WTC11 (cell line): ENCODE measurements at regions not wholly inside any gene's neighbourhood (a gene's known extent, or its start where the extent isn't known, plus 50 kb on each side); places are given as distances from the start of the nearest gene placed in this dataset.

ENCODE experiments used
- ATAC-seq: fragments of 200-7000 bp; cut with Tn5 transposase; 2 replicates; pipeline ENCODE4 v1.10.0; 2021; ENCODE audit warnings: mild to moderate bottlenecking, moderate library complexity
- CTCF ChIA-PET: fragments of 300-600 bp; sonication (Branson Sonifier 250); formaldehyde crosslinking; loops from one replicate; lab custom pipeline; 2021; ENCODE audit warnings: antibody characterized with exemption; lab: Charles Lee
- POLR2A ChIA-PET: fragments of 350-600 bp; sonication (Branson Sonifier 250); formaldehyde crosslinking; loops from one replicate; lab custom pipeline; 2021; ENCODE audit warnings: antibody characterized with exemption; lab: Charles Lee
- DNase-seq: peaks from one replicate; pipeline ENCODE4 v3.0.0; 2021; ENCODE audit warnings: low spot score
- H3K27ac Mint-ChIP-seq: 2 replicates; pipeline ENCODE4 v1.8.0; 2021; ENCODE audit warnings: mixed read lengths
- H3K27me3 Mint-ChIP-seq: 2 replicates; pipeline ENCODE4 v1.8.0; 2021; ENCODE audit warnings: low read depth, mild to moderate bottlenecking, moderate library complexity, mixed read lengths
- H3K36me3 Mint-ChIP-seq: 2 replicates; pipeline ENCODE4 v1.8.0; 2021; ENCODE audit warnings: mixed read lengths
- H3K4me1 Mint-ChIP-seq: 2 replicates; pipeline ENCODE4 v1.8.0; 2022; ENCODE audit warnings: mixed read lengths
- H3K4me3 Mint-ChIP-seq: 2 replicates; pipeline ENCODE4 v1.8.0; 2021; ENCODE audit warnings: mild to moderate bottlenecking, moderate library complexity, mixed read lengths
- H3K9me3 Mint-ChIP-seq: 2 replicates; pipeline ENCODE4 v1.8.0; 2021; ENCODE audit warnings: mixed read lengths
- ATF2 ChIP-seq: sonication (generic); formaldehyde crosslinking; IDR thresholded peaks from 2 replicates; pipeline ENCODE4 v1.8.1; 2022; ENCODE audit warnings: low read depth, missing genetic modification reagents, borderline replicate concordance
- ATF6 ChIP-seq: sonication (generic); formaldehyde crosslinking; IDR thresholded peaks from 2 replicates; pipeline ENCODE4 v1.8.1; 2023; ENCODE audit warnings: mild to moderate bottlenecking, missing genetic modification reagents
- CBFB ChIP-seq: sonication (generic); formaldehyde crosslinking; IDR thresholded peaks from 2 replicates; pipeline ENCODE4 v1.8.1; 2022; ENCODE audit warnings: mild to moderate bottlenecking, low read depth, missing genetic modification reagents
- CREB1 ChIP-seq: sonication (generic); formaldehyde crosslinking; IDR thresholded peaks from 2 replicates; pipeline ENCODE4 v1.8.0; 2023; ENCODE audit warnings: mild to moderate bottlenecking, missing genetic modification reagents
- JAZF1 ChIP-seq: fragments of 250-450 bp; sonication (Bioruptor Pico); IDR thresholded peaks from 2 replicates; pipeline ENCODE4 v1.9.0; 2021; ENCODE audit warnings: moderate library complexity, mild to moderate bottlenecking, inconsistent platforms
- NR1H2 ChIP-seq: sonication (generic); formaldehyde crosslinking; IDR thresholded peaks from 2 replicates; pipeline ENCODE4 v1.9.0; 2021; ENCODE audit warnings: mild to moderate bottlenecking, moderate library complexity, missing genetic modification reagents
- NR3C1 ChIP-seq: sonication (generic); formaldehyde crosslinking; conservative IDR thresholded peaks from 2 replicates; pipeline ENCODE4 v1.8.1; 2023; ENCODE audit warnings: low read depth, mild to moderate bottlenecking, missing genetic modification reagents
- SP1 ChIP-seq: sonication (generic); formaldehyde crosslinking; conservative IDR thresholded peaks from 2 replicates; pipeline ENCODE4 v1.8.1; 2022; ENCODE audit warnings: missing genetic modification reagents
- TP53 ChIP-seq: sonication (generic); formaldehyde crosslinking; IDR thresholded peaks from 2 replicates; pipeline ENCODE4 v1.8.1; 2023; ENCODE audit warnings: mild to moderate bottlenecking, missing genetic modification reagents
- ZNF219 ChIP-seq: sonication (generic); formaldehyde crosslinking; IDR thresholded peaks from 2 replicates; pipeline ENCODE4 v1.8.0; 2023; ENCODE audit warnings: missing genetic modification reagents, mild to moderate bottlenecking, borderline replicate concordance
- ZNF263 ChIP-seq: sonication (generic); formaldehyde crosslinking; IDR thresholded peaks from 2 replicates; pipeline ENCODE4 v1.8.1; 2022; ENCODE audit warnings: low read depth, mild to moderate bottlenecking, moderate library complexity, missing genetic modification reagents
- ZNF317 ChIP-seq: sonication (generic); formaldehyde crosslinking; IDR thresholded peaks from 2 replicates; pipeline ENCODE4 v1.8.1; 2023; ENCODE audit warnings: low read depth, mild to moderate bottlenecking, moderate library complexity, missing genetic modification reagents, borderline replicate concordance
- ZNF396 ChIP-seq: fragments of 250-450 bp; sonication (Bioruptor Pico); IDR thresholded peaks from 2 replicates; pipeline ENCODE4 v1.8.0; 2021; ENCODE audit warnings: mild to moderate bottlenecking, moderate library complexity, borderline replicate concordance
- ZNF671 ChIP-seq: fragments of 250-450 bp; sonication (Bioruptor Pico); IDR thresholded peaks from 2 replicates; pipeline ENCODE4 v1.8.0; 2021; ENCODE audit warnings: mild to moderate bottlenecking
- ZSCAN18 ChIP-seq: fragments of 250-450 bp; sonication (Bioruptor Pico); IDR thresholded peaks from 2 replicates; pipeline ENCODE4 v2.1.2; 2022; ENCODE audit warnings: mild to moderate bottlenecking, moderate library complexity
- TF ChIP-seq, protein P1 (sequence below): sonication (generic); formaldehyde crosslinking; IDR thresholded peaks from 2 replicates; pipeline ENCODE4 v1.8.1; 2023; ENCODE audit warnings: mild to moderate bottlenecking, moderate library complexity, missing genetic modification reagents
- TF ChIP-seq, protein P2 (sequence below): sonication (generic); formaldehyde crosslinking; IDR thresholded peaks from 2 replicates; pipeline ENCODE4 v1.8.1; 2023; ENCODE audit warnings: mild to moderate bottlenecking, missing genetic modification reagents, borderline replicate concordance

GRCh38 chr2:139964721-139965440 is 1184.7 kb upstream of the NXPH2 start:
- ChIA-PET CTCF (no interaction called here), POLR2A (no interaction called here)
- H3K4me3 Mint-ChIP-seq = no peak overlapping the region
- H3K4me1 Mint-ChIP-seq = peaks cover 14% of the 10 kb centered on the region
- no peak overlapping the region for H3K27ac Mint-ChIP-seq
- ATAC-seq = no peak
- no peak for TF ChIP-seq CREB1
- no peak for TF ChIP-seq NR1H2 (CRISPR knock-in tag)
- TF ChIP-seq ATF6 (CRISPR knock-in tag) = no peak
- no peak for TF ChIP-seq ATF2
- TF ChIP-seq ZNF671 (CRISPR knock-in tag) = no peak
- no peak for TF ChIP-seq SP1 (CRISPR knock-in tag)
- no peak for TF ChIP-seq ZNF263 (CRISPR knock-in tag)
- TF ChIP-seq, protein P1, sequence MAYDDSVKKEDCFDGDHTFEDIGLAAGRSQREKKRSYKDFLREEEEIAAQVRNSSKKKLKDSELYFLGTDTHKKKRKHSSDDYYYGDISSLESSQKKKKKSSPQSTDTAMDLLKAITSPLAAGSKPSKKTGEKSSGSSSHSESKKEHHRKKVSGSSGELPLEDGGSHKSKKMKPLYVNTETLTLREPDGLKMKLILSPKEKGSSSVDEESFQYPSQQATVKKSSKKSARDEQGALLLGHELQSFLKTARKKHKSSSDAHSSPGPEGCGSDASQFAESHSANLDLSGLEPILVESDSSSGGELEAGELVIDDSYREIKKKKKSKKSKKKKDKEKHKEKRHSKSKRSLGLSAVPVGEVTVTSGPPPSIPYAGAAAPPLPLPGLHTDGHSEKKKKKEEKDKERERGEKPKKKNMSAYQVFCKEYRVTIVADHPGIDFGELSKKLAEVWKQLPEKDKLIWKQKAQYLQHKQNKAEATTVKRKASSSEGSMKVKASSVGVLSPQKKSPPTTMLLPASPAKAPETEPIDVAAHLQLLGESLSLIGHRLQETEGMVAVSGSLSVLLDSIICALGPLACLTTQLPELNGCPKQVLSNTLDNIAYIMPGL (CRISPR knock-in tag) = no peak
- TF ChIP-seq NR3C1 (CRISPR knock-in tag) = no peak
- TF ChIP-seq ZSCAN18 (CRISPR knock-in tag) = no peak
- TF ChIP-seq ZNF317 = no peak
- no peak for TF ChIP-seq ZNF219 (CRISPR knock-in tag)
- no peaks in the 10 kb centered on the region for H3K36me3 Mint-ChIP-seq
- H3K9me3 Mint-ChIP-seq = peaks cover 15% of the 10 kb centered on the region
- H3K27me3 Mint-ChIP-seq = no peaks in the 10 kb centered on the region; the same call in 1 of the 2 replicates
- no peak for DNase-seq

- H3K27me3 Mint-ChIP-seq = no peaks in the 10 kb centered on the region; the same call in 1 of the 2 replicates
- ATAC-seq (no peak), DNase-seq (no peak)
- no peak for TF ChIP-seq JAZF1 (CRISPR knock-in tag)
- TF ChIP-seq, protein P2, sequence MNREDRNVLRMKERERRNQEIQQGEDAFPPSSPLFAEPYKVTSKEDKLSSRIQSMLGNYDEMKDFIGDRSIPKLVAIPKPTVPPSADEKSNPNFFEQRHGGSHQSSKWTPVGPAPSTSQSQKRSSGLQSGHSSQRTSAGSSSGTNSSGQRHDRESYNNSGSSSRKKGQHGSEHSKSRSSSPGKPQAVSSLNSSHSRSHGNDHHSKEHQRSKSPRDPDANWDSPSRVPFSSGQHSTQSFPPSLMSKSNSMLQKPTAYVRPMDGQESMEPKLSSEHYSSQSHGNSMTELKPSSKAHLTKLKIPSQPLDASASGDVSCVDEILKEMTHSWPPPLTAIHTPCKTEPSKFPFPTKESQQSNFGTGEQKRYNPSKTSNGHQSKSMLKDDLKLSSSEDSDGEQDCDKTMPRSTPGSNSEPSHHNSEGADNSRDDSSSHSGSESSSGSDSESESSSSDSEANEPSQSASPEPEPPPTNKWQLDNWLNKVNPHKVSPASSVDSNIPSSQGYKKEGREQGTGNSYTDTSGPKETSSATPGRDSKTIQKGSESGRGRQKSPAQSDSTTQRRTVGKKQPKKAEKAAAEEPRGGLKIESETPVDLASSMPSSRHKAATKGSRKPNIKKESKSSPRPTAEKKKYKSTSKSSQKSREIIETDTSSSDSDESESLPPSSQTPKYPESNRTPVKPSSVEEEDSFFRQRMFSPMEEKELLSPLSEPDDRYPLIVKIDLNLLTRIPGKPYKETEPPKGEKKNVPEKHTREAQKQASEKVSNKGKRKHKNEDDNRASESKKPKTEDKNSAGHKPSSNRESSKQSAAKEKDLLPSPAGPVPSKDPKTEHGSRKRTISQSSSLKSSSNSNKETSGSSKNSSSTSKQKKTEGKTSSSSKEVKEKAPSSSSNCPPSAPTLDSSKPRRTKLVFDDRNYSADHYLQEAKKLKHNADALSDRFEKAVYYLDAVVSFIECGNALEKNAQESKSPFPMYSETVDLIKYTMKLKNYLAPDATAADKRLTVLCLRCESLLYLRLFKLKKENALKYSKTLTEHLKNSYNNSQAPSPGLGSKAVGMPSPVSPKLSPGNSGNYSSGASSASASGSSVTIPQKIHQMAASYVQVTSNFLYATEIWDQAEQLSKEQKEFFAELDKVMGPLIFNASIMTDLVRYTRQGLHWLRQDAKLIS (CRISPR knock-in tag) = no peak
- no peak for TF ChIP-seq TP53 (CRISPR knock-in tag)
- no peak for TF ChIP-seq ZNF396 (CRISPR knock-in tag)
- TF ChIP-seq CBFB (CRISPR knock-in tag) = no peak
- no peak for TF ChIP-seq SP1 (CRISPR knock-in tag)
- POLR2A ChIA-PET = no interaction called here
- H3K27ac Mint-ChIP-seq = no peak overlapping the region
- H3K9me3 Mint-ChIP-seq = peaks cover 15% of the 10 kb centered on the region
- no peak overlapping the region for H3K4me3 Mint-ChIP-seq
- CTCF ChIA-PET = no interaction called here
- H3K36me3 Mint-ChIP-seq = 0 out of 2 replicates have a peak, but pooled peaks cover 4% of the 10 kb centered on the region
- peaks cover 4% of the 10 kb centered on the region for H3K4me1 Mint-ChIP-seq
Measured at GRCh38 chr2:139963863-139964355, 1183.7 kb upstream of the NXPH2 start.
